Fibroblast of the conjunctiva (primary cell): ENCODE measurements at regions not wholly inside any gene's neighbourhood (a gene's known extent, or its start where the extent isn't known, plus 50 kb on each side); places are given as distances from the start of the nearest gene placed in this dataset.

Experiments used
- DNase-seq: peaks from one replicate; pipeline ENCODE4 v3.0.0-alpha.2; 2010; ENCODE audit warnings: low read depth

DNA sequence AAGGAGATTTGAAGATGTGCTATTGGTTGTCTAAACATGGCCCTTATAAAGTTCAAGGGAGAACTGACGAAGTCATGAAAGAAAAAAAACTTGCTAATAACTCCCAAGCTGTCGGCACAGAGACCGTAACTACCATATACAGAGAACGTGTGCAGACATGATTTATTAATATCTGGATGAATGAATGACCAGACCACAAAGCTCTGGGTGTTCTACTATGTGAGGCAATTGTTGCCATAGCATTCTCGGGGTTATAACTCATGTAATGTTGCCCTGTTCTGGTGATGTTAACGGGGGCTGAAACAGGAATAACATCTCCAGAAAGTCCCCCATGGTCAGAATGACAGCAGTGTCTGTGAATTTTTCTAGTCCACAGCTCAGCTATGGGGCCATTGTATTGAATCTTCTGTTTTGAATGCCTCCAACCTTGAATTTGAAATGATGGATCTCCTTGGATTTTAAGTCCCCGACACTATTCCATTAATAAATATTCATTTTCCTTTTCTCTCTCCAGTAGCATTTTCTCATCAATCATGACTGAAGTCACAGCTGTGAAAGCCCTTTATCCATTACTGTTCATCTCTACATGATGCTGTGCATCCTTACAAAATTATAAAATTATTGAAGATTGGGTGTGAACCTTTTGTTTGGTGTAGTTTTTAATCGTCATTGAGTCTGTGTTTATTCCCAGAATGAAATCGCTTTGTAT, 483.4 kb upstream of the KLHL29 start:
- no peak for DNase-seq

DNA sequence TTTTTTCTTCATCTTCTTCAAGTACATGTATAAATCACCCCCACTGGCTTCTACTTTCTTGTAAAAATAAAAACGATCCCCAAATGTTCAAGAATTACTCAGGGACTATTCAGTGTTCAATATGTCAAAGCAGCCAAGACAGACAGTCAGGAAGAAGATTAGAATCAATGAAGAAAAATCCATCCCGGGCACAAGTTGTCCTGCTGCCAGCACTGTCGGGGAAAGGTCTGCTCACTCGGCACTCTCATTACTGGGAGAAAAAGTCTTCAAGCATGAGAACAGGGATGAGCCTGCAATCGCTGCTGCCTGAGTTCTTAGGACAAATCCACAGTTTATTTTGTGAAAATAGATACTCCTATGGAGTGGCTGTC, 482.8 kb upstream of the KLHL29 start:
- no peak for DNase-seq

DNA sequence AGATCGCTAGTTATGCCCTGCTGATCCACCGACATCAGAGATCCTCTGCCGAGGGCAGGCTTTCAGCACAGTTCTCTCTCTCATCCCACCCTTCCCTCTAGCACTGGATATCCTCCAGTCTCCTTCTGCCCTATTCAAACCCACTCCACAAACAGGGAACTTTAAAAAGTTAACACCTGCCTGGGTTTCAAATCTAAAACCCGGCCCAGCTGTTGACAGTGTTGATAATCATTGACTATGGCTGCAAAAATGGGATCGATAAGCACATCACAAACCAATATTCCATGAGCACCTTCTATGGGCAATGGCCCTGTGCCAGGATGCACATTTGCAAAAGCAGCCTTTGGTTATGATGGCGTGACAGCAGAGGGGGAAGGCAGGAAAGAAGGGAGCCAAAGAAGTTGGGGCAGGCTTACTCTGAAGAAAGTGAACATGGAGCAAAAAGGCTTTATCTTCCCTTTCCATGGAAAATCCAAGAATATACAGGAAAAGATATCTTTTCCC, 482.3 kb upstream of the KLHL29 start:
- no peak for DNase-seq

DNA sequence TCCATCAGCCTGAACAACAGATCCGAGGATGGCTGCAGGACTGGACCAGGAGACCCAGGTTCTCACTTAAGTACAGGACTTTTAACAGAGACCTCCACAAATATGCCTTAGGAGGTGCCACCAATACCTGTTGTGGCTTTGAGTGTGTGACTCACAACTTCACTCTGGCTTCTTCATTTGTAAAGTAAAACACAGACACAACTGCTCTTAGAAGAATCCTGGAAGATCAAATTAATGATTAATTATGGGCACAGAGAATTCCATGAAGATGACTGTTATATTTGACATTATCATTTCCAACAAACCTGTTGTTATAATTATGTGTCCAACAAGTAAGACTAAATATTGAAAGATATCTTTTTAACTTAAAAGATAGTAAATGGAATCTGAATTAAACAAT, 481.4 kb upstream of the KLHL29 start:
- DNase-seq, result no peak

DNA sequence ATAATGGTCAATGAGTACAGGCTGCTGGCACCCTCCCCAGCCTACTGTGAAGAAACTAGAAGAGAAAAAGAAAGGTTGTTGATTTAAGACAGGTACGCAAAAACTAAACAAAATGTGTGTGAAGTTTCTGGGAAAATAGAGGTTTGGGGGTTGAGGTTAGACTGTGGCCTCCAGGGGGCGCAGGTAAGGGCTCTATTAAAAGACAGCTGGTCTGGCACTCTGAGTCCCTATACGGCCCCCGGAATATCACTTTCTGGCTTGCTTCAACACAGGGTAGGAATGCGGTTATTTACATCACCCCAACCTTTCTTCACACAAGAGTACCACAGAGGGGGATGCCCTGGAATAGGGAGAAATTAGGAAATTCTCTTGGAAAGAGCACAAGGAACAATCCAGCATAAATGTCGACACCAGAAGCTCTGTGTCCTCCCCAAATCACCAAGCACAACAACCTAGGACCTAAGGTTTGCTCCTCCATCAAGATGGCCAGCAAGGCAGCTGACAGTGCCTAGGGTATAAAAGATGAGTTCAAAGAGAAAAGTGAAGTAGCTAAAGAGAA, 480.8 kb upstream of the KLHL29 start:
- DNase-seq, result no peak

DNA sequence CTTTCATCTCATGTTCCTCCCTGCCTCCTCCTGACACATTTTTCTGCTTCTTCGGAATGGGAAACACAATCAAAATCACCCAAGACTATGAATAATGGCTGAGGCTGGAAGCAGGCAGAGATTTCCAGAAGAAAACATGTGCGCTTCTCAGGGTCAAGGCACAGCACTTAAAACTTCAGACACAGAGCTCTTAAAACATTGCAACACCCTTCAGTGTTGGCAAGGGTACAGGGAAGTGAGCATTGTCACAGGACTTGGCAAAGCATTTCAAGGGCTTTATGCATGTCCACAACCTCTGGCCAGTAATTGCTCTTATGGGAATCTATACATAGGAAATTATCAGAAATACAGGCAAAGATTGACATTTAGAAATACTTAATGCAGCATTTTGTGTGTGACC, 477.6 kb upstream of the KLHL29 start:
- no peak for DNase-seq

DNA sequence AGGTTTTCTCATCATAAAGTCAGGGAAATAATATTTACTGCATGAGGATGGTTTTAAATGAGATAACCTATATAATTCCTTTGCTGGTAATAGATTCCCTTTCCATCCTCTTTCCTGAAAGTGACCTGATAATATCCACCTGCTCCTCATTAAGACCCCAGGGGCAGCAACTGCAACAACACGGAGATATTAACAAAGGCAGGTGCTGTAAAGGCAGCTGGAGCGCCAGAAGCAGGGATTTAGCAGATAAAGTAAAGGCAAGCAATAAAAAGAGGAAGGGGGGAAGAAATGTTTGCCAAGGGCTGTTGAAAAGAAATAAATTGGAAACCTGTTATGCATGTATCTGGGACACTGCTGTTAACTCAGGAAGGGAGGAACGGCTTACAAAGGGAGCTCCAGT, 472.6 kb upstream of the KLHL29 start:
- no peak for DNase-seq

DNA sequence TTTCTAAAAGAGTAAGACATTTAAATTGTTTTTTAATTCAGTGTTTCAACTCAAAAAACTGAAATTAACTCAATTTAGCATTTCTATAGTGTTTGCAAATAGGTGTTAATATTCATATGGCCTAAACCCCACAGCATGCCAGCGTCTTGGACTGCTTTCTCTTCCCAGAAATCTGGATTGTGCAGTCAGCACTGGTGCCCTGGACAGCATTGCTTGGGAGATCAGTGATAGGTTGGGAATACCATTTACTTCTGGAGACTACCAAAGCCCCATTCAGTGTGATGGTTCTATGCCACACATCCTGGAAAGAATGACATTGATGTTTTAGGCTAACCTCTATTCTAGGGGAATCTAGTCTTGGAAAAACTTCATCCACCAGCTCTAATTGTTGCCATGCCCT, 455.0 kb upstream of the KLHL29 start:
- no peak for DNase-seq

DNA sequence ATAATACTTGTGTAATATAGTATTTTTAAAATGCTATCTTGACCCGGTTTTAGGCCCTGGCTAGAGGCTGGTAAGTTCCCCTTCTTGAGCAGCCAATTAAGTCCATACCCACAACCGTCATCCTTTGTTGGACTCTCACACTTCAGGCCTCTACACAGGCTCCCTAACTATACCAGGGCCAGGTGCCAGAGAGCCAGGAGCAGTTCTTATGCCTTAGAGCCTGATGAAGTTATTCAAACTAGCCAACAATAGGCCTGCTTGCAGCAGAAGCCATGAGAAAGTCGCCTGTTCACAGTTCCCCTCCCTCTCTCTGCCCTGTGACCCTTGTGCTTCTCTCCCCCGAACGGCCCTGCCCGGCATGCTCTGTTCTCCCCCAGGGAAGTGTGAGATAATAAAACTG, 454.2 kb upstream of the KLHL29 start:
- DNase-seq, result no peak

DNA sequence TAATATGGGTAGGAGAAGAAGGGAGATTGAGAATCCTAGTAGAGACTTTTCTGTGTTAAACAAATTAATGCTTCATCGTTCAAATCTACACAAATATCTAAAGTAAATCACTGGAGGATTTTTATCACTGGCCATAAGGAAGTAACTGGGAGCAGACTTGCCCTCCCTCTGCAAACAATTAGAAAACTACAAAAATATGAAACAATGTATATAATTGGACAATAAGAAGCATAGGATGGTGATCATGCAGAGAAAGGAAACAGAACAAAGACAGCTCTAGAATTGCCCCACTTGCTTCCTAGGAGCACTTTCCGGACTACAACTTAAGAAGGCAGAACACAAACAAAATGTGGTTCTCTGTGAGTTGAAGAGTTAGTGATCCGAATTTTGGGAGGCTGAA, 452.7 kb upstream of the KLHL29 start:
- DNase-seq, result no peak

DNA sequence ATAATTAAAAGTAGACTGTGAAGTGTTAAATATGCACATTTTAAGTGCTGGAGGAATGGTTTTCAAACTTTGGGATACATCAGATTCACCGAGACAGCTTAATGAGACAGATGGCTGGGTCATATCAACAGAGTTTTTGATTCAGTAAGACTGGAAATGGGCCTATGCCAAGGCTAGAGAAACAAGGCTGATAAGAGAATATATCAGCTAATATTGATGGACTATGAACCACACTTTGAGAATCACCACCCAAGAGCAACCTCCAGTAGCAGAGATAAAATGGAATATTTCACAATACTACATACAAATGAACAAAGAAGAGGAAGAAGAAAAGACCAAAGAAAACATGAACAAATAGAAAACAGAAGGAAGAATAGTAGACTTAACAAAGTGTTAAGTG, 450.2 kb upstream of the KLHL29 start:
- DNase-seq, result no peak

DNA sequence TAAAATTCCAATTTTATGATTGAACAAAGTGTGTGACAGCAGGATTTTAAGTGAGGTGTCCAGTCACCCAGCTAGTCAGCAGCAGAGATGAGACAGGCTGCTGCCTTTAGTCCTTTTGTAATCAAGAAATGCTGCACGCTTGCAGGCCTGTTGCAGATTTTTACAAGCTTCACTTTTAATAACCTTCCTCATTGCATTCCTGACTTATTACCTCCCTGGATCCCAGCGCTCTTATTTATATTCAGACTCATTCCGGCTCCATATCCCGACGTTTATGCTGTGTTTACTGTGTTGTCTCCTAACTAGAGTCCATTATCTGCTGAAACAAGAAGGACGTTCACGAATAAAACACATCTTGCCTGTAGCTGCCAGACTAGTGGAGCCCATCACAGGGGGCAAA, 442.5 kb upstream of the KLHL29 start:
- DNase-seq, result no peak

DNA sequence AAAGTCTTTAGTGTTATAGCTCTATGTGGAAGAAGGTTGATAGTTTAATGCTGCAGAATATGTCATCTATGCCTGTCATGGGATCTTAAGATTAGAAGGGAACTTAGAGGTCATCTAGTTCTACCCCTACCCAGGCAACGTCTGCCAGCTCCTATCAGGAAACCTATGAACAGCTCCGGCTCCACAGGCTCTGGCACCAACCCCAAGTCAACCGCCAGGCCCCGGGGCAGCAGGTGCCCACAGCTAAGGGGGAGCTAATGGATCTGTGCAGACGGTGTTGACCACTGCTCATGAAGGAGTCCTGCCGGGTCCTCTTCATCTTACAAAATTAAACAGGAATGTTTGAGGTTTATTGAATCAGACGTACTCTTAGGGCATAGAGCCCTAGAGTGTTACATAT, 440.8 kb upstream of the KLHL29 start:
- no peak for DNase-seq

DNA sequence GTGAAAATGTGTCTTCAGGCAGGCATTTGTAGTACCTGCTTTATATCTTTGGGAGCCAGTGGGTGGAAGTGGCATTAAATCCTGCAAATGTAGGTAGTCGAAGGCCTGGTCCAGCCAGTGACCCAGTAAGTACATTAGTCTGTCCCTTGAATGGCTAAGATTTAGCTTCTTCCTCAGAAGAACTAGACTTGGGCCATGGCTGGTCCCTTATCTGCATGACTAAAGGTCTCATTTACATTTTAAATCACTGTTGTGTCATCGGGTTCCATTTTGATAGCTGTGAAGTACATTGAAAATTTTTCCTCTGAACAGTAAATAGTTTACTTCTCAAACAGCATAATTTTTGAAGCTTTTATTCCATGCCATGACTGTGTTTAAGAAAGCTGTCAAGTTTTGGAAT, 438.4 kb upstream of the KLHL29 start:
- DNase-seq, result no peak

DNA sequence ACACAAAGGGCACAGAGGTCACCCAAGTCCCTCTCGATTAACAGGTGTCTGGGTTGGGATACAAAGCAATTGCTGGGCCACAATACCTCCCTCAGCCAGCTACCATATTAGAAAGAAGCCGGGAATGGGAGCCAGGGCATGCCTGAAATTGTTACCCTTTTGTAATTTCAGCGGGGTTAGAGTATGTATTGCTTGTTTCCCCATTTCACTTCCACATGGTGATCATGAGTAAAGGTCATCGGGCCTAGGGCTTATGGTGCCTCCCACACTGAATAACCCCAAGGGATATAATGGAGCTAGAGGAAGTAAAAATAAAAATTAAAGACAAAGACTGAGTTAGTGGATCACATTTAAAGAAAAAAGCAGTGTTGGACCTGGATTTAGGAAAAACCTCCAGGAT, 437.2 kb upstream of the KLHL29 start:
- DNase-seq, result no peak

DNA sequence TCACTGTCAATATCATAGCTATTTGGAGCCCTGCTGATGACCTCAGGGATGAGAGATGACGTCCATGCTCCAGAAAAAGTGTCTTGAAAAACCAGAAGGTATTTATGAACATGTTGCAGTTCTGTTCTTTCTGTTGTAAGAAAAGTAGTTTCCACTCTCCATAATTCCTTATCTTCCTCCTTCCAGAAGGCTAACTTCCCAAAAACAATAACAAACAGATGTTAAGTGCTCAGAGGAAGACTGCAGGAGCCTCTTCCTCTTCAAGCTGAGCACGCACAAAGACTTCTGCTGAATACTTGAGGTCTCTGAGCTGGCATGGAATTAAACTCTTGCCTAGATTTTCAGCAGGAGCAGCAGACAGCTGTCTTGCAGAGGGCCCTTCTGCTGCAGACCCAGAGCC, 434.5 kb upstream of the KLHL29 start:
- DNase-seq, result no peak

DNA sequence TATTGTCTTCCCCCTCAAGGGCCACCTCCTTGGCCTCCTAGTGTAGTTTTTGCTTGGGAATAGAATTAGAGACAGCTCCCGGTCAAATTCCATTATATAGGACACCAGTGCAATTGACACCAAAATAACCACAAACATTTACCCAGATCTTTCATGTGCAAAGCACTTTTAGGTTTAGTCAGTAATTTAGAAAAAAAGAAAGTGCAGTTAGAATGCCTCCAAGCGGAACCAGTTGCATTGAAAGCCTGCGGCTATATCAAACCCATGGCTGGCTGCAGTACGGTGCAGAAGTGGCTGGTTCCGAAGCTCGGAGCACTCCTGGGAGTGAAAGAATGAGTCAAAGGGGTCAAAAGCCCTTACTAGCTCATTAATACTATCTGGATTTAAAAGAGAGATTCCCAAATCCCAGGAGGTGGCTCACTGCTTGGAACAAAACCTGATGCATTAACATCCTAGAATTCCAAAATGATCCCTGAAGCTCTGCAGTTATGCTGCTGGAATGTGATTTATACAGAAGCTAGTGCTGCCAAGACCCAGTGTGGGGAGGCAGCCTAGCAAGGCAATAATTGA, 432.2 kb upstream of the KLHL29 start:
- no peak for DNase-seq

DNA sequence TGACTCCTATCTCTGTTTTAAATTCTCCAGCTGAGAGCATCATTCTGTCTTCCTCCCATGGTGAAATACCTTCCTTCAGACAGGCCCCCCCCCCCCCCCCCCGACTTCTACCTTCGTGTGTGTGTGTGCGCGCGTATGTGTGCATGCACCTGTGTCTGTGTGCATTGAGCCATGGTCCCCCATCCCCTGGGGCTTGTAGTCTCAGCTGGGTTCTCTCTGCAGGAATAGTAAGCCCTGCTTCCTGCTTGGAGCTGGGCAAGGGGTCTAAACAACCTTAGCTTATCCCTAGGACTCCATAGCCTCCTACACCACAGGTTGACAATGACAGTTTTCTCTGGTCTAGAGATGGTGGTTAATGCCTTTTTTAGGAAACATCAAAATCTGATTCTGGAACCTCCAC, 427.5 kb upstream of the KLHL29 start:
- DNase-seq, result no peak

DNA sequence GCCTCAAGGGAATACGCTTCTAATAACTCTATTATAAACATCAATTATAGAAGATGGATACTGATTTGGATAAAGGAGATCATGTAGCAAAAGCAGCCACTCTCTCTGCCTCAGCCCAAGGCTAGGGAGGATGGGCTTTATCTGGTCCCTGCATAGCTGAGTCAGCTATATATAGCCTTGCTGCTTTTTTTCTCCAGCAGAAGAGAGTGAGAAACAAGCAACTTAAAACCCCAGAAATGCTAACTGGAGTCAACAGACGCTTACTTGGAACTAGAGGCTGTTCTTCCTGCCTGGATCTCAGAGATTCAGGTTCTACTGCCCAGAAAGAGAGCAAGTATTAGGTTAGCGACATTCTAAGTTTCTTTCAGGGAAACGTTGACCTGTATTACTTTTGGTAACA, 426.7 kb upstream of the KLHL29 start:
- DNase-seq, result no peak

DNA sequence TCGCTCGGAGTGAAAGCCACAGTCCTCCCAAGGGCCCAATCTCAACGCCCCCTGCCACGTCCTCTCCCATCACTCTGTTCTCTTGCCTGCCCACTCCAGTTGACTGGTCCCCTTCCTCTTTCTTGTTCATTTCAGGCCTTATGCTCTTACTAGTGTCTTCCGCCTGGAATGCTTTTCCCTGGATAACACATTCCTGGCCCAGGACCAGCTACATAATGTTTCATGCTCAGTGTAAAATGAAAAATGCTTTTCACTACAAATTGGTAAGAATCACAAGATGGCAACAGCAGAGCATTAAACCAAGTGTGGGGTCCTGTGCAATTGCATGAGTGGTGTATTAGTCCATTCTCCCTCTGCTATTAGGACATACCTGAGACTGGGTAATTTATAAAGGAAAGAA, 417.2 kb upstream of the KLHL29 start:
- no peak for DNase-seq

DNA sequence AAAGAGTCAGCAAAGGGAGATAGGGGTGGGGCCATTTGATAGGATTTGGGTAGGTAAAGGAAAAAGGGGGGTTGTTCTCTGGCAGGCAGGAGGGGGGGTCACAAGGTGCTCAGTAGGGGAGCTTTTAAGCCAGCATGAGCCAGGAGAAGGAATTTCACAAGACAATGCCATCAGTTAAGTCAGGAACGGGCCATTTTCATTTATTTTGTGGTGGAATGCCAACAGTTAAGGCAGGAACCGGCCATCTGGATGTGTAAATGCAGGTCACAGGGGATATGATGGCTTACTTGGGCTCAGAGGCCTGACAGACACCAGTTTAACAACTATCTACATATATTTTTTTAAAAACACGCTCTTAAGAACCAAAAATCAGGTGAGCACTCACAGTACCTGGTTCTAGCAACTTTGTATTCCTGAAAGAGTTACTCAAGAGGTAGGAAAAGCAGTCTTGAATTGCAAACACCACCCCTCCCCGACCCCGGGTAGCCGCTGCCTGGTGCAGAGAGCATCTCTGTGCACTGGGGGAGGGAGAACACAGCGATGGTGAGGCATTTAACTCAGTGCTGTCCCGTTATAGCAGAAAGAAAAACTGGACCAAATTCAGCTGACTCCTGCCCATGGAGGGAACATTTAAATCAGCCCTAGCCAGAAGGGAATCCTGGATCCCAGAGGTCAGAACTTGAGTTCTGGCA, 414.5 kb upstream of the KLHL29 start:
- DNase-seq, result no peak

DNA sequence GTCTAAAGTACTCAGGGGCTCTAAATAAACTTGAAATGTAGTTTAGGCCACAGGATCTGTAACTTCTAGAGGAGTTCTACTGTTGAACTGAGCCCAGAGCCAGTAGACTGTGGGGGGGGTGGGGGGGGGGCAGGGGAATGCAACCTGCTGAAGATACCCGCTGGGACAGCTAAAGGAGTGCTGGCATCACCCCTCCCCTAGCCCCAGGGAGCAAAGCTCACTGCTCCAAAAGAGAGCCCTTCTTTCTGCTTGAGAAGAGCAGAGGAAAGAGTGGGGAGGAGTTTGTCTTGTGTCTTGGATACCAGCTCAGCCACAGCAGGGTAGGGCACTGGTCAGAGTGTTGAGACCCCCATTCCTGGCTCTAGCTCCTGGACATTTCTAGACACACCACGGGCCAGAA, 414.0 kb upstream of the KLHL29 start:
- DNase-seq, result no peak

DNA sequence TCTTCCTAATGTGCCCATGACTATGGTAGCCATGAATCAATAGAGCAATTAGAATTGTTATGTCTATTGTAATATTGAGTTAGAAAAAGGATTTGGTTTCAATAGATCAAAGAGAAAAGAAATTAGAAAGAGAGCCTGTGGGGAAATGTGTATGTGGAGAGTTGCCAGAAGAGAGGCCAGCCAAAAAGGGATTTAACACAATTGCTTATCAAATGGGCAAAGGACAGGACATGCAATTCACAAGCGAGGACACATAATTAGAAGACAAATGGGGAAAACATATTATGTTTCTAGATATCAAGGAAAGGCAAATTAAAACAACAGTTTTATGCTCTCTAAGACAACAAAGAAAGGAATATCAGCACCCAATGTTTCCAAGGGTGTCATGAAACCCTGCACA, 403.2 kb upstream of the KLHL29 start:
- no peak for DNase-seq
